ENCODE measurements at regions not wholly inside any gene's neighbourhood (a gene's known extent, or its start where the extent isn't known, plus 50 kb on each side); places are given as distances from the start of the nearest gene placed in this dataset.
A peak's percentile ranks its signal among the peaks of the same experiment; 100 is the strongest.

DNA sequence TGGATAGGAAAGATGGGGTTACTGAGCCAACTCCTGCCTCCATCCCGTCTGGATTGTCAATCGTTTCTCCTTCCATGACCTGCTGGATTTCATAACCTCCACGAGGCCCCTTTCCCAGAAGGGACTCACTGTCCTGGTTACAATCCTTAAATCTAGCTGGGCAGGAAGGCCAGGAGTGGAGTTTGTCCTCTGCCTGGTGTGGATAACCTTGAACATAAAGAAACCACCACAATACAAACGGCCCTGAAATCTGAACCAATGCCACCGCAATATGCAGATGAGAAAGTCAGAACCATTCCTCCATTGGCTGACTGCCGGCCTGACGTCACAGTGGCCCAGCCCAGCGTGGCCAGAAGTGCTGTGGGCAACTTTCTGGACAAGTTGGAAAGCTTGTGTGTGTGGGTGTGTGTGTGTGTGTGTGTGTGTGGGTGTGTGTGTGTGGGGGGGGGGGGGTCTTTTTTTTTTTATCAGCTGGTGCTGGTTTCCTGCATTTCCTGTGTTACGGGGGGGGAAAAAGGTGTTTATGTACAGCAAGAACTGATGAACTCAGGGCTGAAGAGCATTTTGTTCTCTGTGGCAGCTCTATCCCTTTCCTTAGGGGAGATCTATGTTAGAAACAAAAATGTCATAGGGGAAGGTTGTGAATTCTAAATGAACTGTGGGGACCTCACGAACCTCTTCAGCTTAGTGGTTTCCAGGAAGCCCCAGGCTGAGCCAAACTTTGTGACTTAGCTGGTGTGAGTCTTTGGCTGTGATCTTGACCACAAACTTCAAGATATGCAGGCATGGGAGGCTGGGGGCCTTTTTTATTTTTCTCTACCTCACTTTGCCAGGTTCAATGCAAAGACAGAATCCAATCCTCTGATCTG lies 81.6 kb upstream of the MED13L start:
- intact Hi-C loops (cut with DNase I) = no loop called here
- DNase-seq (ENCODE audit: low spot score) (peak; percentile 96), ATAC-seq (peak; percentile 95)

DNA sequence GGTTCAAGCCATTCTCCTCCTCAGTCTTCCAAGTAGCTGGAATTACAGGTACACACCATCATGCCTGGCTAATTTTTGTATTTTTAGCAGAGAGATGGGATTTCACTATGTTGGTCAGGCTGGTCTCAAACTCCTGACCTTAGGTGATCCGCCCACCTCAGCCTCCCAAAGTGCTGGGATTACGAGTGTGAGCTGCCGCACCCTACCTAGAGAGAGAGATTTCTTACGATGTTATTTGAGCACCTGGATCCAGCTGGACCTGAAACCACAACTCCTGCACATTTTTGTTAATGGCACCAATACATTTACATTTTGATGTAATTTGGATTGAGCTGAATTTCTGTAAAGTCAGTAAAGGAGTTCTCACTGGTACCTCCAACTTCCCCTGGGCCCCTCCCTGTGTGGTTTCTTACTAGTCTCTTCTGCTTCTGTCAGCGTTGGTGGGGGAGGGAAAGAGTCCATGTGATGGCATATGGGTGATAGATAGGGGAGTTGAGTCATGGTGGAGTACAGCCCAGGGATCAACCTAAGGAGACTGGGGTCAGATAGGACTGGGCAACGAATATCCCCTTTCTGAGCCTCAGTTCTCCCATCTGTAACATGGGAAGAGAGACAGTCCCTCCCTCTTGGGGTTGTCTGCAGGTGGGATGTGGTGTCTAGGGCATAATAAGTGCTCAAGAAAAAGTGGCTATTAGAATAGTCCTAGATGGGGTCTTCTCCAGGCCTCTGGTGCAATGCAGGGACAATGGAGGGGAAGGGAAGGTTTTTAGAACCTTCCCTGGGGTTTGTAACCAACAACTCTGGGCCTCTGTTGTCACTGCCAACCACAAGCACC lies 83.3 kb upstream of the MED13L start:
- DNase-seq (ENCODE audit: low spot score) (no peak), ATAC-seq (no peak)
- intact Hi-C loops (cut with DNase I) = no loop called here

GRCh38 chr12:116361414-116362223 lies 84.1 kb upstream of the MED13L start:
- ATAC-seq = no peak
- DNase-seq (ENCODE audit: low spot score) = no peak
- intact Hi-C loops (cut with DNase I) = no loop called here

- ATAC-seq (no peak), DNase-seq (ENCODE audit: low spot score) (no peak)
- intact Hi-C loops (cut with DNase I) = no loop called here
Measured at GRCh38 chr12:116365114-116365513, 87.6 kb upstream of the MED13L start.

GRCh38 chr12:116365606-116366455 lies 88.3 kb upstream of the MED13L start:
- intact Hi-C loops (cut with DNase I) = no loop called here
- DNase-seq (ENCODE audit: low spot score) (no peak), ATAC-seq (no peak)

GRCh38 chr12:116366456-116366776 lies 88.9 kb upstream of the MED13L start:
- no peak for ATAC-seq
- intact Hi-C loops (cut with DNase I) = no loop called here
- DNase-seq (ENCODE audit: low spot score) = no peak

DNA sequence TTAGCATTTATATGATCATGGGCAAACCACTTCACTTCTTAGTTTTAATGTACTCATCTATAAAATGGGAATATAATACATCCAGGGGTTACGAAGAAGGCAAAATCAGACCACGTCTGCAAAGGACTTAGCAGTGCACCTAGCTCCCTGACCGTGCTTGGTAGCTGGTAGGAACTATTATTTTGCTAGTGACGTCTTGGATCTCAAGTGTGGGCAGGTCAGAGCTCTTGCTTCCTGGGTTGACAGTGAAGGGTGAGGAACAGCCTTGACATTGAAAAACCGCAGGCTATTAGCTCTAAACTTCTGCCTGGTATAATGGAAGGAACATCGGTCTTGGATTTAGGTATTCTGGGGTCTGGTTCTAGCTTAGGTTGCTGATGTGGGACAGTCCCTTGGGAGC lies 89.3 kb upstream of the MED13L start:
- no peak for DNase-seq (ENCODE audit: low spot score)
- ATAC-seq = no peak
- intact Hi-C loops (cut with DNase I) = no loop called here

DNA sequence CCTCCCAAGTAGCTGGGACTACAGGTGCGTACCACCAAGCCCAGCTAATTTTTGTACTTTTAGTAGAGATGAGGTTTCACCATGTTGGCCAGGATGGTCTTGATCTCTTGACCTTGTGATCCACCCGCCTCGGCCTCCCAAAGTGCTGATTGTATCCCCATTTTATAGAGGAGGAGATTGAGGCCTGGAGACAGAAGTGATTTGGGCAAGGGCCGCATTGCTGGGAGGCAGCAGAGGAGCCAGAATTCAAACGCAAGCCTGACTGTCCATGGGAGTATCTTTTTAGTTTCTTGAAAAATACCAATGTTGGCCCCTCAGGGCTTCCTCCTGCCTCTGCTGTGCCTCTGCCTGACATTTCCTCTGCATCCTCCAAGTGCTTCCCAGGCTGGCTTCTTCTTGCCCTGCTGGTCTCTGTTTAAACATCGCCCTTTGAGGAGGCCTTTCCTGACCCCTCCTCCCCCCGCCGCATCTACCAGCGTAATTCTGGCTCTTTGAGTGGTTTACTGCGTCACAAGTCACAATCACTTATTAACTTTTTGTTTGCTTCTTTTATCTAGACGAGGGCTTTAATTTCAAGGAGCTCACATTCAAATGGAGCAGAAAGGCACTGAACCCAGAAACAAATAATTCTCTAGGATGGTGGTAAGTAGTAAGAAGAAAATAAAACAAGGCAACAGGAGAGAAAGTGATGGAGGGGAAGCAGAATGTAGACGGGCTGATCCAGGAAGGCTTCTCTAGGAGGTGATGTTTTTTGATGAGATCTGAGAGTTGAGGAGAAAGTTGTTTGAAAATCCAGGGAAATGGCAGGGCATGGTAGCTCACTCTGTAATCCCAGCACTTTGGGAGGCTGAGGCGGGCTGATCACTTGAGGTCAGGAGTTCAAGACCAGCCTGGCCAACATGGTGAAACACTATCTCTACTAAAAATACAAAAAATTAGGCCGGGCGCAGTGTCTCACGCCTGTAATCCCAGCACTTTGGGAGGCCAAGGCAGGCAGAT lies 91.0 kb upstream of the MED13L start:
- no peak for DNase-seq (ENCODE audit: low spot score)
- no peak for ATAC-seq
- intact Hi-C loops (cut with DNase I) = no loop called here

- ATAC-seq (peak; percentile 92), DNase-seq (ENCODE audit: low spot score) (no peak)
- intact Hi-C loops (cut with DNase I) = no loop called here
Measured at GRCh38 chr12:116370004-116370404, 92.5 kb upstream of the MED13L start.

DNA sequence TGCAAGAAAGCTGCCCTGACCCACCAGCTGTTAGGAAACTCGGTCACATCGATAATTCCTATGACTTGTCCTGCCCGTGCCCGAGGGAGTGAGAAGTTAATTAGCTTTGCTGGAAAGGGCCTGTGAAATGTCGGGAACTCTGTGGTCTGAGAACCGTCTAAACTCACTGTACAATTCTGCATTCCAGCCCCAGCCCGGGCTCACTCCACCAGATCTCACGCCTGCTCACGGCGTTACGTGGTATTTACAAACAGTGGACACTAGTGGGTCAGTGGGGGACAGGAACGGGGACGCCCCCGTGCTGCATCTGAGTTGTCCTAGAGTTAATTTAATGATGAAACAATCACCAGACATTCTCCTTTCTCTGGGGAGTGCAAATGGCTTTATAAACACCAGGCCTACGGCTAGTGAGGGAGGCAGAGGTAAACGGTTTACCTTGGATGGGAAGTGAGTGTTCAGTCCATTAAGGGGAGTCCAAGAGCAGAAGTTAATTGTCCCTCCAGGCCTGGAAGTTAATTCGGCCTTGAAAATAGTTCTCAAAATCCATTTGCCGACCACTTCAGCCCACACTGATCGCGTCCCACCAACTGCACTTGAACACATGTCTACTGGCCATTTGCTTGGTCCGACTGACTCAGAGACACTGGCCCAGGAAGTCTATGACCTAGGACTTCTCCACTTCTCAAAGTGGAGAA lies 93.5 kb upstream of the MED13L start:
- ATAC-seq = peak; percentile 51
- no peak for DNase-seq (ENCODE audit: low spot score)
- intact Hi-C loops (cut with DNase I) = no loop called here

- intact Hi-C loops (cut with DNase I) = no loop called here
- DNase-seq (ENCODE audit: low spot score) (no peak), ATAC-seq (no peak)
Measured at GRCh38 chr12:116372815-116373214, 95.3 kb upstream of the MED13L start.

- DNase-seq (ENCODE audit: low spot score) (no peak), ATAC-seq (no peak)
- intact Hi-C loops (cut with DNase I) = no loop called here
Measured at GRCh38 chr12:116373572-116374206, 96.2 kb upstream of the MED13L start.

DNA sequence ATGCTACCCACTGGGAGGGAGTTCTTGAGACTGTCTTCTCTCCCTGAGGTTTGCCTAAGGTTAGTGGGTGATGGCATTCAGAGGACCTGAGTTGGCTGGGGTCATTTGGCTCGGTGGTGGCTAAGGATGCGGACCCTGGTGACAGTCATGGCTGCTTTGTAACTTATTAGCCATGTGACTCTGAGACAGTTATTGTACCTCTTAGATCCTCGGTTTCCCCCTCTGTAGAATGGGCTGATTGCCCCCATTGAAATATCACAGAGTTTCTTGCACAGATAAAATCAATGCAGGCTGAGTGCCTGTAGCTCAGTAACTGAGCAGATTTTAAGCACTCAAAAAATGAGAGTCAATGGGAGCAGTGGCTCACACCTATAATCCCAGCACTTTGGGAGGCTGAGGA lies 96.7 kb upstream of the MED13L start:
- ATAC-seq (no peak), DNase-seq (ENCODE audit: low spot score) (no peak)
- intact Hi-C loops (cut with DNase I) = no loop called here

GRCh38 chr12:116375278-116375842 lies 97.9 kb upstream of the MED13L start:
- ATAC-seq (no peak), DNase-seq (ENCODE audit: low spot score) (no peak)
- intact Hi-C loops (cut with DNase I) = no loop called here

- no peak for ATAC-seq
Measured at GRCh38 chr12:116376354-116377193, 99.1 kb upstream of the MED13L start.

More at GRCh38 chr12:116376354-116377193, 99.1 kb upstream of the MED13L start:
- DNase-seq (ENCODE audit: low spot score) = no peak
- intact Hi-C loops (cut with DNase I) = no loop called here

Data from sciatic nerve (tissue), 2 donors.